Spleen (tissue), 11 donors: ENCODE measurements at regions not wholly inside any gene's neighbourhood (a gene's known extent, or its start where the extent isn't known, plus 50 kb on each side); places are given as distances from the start of the nearest gene placed in this dataset.

Source experiments
- DNase-seq: peaks from one replicate; pipeline ENCODE4 v3.0.0-alpha.2; 2020
- H3K27ac ChIP-seq, 8 donors: fragments of 200-600 bp; sonication (generic) in 7 of 8; 1 replicate in 4 of 8; 2 replicates in 4 of 8; pipeline versions ENCODE4 v1.5.0 to v1.8.0; 2016 to 2021; ENCODE audit warnings: inconsistent platforms in 4 of 8, mild to moderate bottlenecking in 4 of 8, moderate library complexity in 1 of 8
- H3K27me3 ChIP-seq, 7 donors: fragments of 200-600 bp; sonication (generic) in 6 of 7; replicated peaks in 1 of 7; 1 replicate in 4 of 7; 2 replicates in 3 of 7; pipeline versions ENCODE4 v1.5.0 to v1.8.0; 2016 to 2021; ENCODE audit warnings: inconsistent platforms in 3 of 7, mild to moderate bottlenecking in 1 of 7
- H3K36me3 ChIP-seq, 6 donors: fragments of 200-600 bp; sonication (generic) in 5 of 6; 1 replicate in 4 of 6; 2 replicates in 2 of 6; pipeline versions ENCODE4 v1.5.0 to v1.8.0; 2016 to 2021; ENCODE audit warnings: inconsistent platforms in 2 of 6
- H3K4me1 ChIP-seq, 6 donors: fragments of 200-600 bp; sonication (generic) in 5 of 6; 1 replicate in 3 of 6; 2 replicates in 3 of 6; pipeline versions ENCODE4 v1.5.0 to v1.8.0; 2016 to 2021; ENCODE audit warnings: inconsistent platforms in 3 of 6
- H3K4me3 ChIP-seq, 8 donors: fragments of 200-600 bp; sonication (generic) in 7 of 8; 1 replicate in 4 of 8; 2 replicates in 4 of 8; pipeline versions ENCODE4 v1.5.0 to v1.8.0; 2016 to 2021; ENCODE audit warnings: inconsistent platforms in 4 of 8, mild to moderate bottlenecking in 4 of 8, moderate library complexity in 2 of 8
- H3K9me3 ChIP-seq, 8 donors: fragments of 200-600 bp; sonication (generic) in 7 of 8; 1 replicate in 4 of 8; 2 replicates in 4 of 8; pipeline versions ENCODE4 v1.5.0 to v1.8.0; 2016 to 2021; ENCODE audit warnings: inconsistent platforms in 4 of 8
- POLR2A ChIP-seq, 3 donors: fragments of 450-650 bp; IDR thresholded peaks; one replicate each; pipeline ENCODE4 v1.5.1; 2017; ENCODE audit warnings: antibody characterized with exemption in 3 of 3, mild to moderate bottlenecking in 1 of 3
- POLR2AphosphoS5 ChIP-seq, 3 donors: sonication (generic); formaldehyde crosslinking; IDR thresholded peaks; one replicate each; pipeline ENCODE4 v1.5.1; 2017; ENCODE audit warnings: antibody characterized with exemption in 3 of 3
- WGBS, 5 donors: extraction: QIAGEN DNeasy Blood & Tissue Kit in 3 of 5; methylation state at CpG; one replicate each; pipeline versions ENCODE4 v1.1.5 to v1.1.7; 2013 to 2018; 5-methylcytosine and 5-hydroxymethylcytosine counted together
- intact Hi-C: fragments of 100-400 bp; cut with DNase I; formaldehyde crosslinking; loops from one replicate; pipeline ENCODE4 v1.15.0; 2023; ENCODE audit warnings: low total_unique reads
- TF ChIP-seq, protein P1 (sequence below), 11 experiments: fragments of 200-600 bp in 7 of 11; fragments of 450-650 bp in 4 of 11; sonication (generic) in 4 of 11; IDR thresholded peaks in 8 of 11; conservative IDR thresholded peaks in 3 of 11; 1 replicate in 7 of 11; 2 replicates in 4 of 11; pipeline versions ENCODE4 v1.4.0 to v1.8.0; 2016 to 2021; ENCODE audit warnings: antibody characterized with exemption in 11 of 11, inconsistent platforms in 4 of 11, mild to moderate bottlenecking in 1 of 11
- donor health status: healthy with polysubstance abuse.
- donor health status: DM: no; HTN: no; CAD: no; lungs with moderate emphysema.
- donor health status: DM: no; HTN: no; CAD: no.
- donor health status: Bipolar disorder and iron deficiency.
- donor health status: healthy.
- donor health status: DM: no; HTN: no; CAD: no.
- donor health status: DM: yes; HTN: yes; CAD: no.

DNA sequence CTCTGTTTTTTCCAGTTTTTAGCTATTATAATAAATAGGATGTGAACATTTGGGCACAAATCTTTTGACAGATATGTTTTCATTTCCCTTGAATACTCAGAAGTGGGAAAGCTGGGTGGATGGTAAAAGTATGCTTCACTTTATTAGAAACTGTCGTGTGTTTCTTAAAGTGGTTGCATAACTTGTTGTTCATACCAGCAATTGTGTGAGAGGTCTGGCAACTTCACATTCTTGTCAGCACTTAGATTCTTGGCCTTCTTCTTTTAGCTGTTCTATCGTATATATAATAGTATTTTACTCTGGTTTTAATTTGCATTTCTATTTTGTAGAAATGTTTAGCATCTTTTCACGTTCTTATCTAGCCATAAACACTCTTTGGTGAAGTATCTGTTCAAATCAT is 894.4 kb downstream of the KCNMA1 start:
- Histone ChIP-seq H3K4me1 (no peaks in the 10 kb centered on the region), H3K4me3 (no peak overlapping the region), H3K36me3 (no peaks in the 10 kb centered on the region), H3K27me3 (no peaks in the 10 kb centered on the region), H3K27ac (no peak overlapping the region), H3K9me3 (no peaks in the 10 kb centered on the region)
- 47 to 72% (median 68%) methylated on average over 3 of the region's 3 CpGs for WGBS, 5 donors
- TF ChIP-seq, protein P1, sequence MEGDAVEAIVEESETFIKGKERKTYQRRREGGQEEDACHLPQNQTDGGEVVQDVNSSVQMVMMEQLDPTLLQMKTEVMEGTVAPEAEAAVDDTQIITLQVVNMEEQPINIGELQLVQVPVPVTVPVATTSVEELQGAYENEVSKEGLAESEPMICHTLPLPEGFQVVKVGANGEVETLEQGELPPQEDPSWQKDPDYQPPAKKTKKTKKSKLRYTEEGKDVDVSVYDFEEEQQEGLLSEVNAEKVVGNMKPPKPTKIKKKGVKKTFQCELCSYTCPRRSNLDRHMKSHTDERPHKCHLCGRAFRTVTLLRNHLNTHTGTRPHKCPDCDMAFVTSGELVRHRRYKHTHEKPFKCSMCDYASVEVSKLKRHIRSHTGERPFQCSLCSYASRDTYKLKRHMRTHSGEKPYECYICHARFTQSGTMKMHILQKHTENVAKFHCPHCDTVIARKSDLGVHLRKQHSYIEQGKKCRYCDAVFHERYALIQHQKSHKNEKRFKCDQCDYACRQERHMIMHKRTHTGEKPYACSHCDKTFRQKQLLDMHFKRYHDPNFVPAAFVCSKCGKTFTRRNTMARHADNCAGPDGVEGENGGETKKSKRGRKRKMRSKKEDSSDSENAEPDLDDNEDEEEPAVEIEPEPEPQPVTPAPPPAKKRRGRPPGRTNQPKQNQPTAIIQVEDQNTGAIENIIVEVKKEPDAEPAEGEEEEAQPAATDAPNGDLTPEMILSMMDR (IDR thresholded peaks at IDR 0.05 in 8 of 11, conservative IDR thresholded peaks at IDR 0.05 in 3 of 11), result no peak
- TF ChIP-seq POLR2A (IDR thresholded peaks at IDR 0.05), result no peak
- intact Hi-C loops, result no loop called here
- no peak for DNase-seq

DNA sequence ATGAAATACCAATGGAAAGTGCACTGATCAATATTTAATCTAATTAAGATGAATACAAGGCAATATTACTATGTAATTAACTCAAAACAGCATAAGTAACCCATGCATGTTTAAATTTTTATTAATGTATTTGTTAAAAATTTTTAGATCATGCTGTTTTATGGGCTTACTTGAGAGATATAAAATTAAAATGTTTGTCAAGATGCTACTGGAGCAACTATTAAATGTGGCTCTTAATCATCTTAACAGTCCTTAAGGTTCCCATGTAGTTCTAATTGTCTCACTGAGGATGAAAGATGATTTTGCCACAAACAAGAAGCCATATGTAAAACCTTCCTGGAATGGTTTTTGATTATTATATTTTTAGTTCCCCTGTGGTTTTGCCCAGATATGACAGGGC is 897.1 kb downstream of the KCNMA1 start:
- DNase-seq, result no peak
- Histone ChIP-seq H3K27me3 (no peaks in the 10 kb centered on the region), H3K4me3 (no peak overlapping the region), H3K9me3 (no peaks in the 10 kb centered on the region), H3K27ac (no peak overlapping the region), H3K36me3 (no peaks in the 10 kb centered on the region), H3K4me1 (no peaks in the 10 kb centered on the region)
- TF ChIP-seq, protein P1 (IDR thresholded peaks at IDR 0.05 in 8 of 11, conservative IDR thresholded peaks at IDR 0.05 in 3 of 11), result no peak
- TF ChIP-seq POLR2AphosphoS5 (IDR thresholded peaks at IDR 0.05) (no peak), POLR2A (IDR thresholded peaks at IDR 0.05) (no peak)
- intact Hi-C loops, result no loop called here

DNA sequence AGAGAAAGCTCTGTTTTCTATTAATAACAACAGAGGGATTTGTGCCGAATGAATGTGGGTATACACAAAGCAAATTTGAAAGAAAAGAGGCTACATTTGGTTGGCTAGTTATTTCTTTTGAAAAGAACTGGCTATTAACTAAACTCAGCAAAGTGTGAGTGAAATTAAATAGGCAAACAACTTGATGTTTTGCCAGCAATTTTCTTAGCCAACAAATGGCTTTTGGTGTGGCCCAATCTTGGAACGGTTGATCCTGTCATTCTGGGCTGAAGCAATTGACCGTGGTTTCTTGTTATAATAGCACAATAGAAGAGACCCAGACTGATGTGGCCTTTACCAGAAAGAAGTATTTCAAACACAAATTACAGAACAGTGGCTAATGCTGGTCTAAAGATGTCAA is 898.6 kb downstream of the KCNMA1 start:
- TF ChIP-seq, protein P1 (IDR thresholded peaks at IDR 0.05 in 8 of 11, conservative IDR thresholded peaks at IDR 0.05 in 3 of 11), result no peak
- TF ChIP-seq POLR2AphosphoS5 (IDR thresholded peaks at IDR 0.05), result no peak
- TF ChIP-seq POLR2A (IDR thresholded peaks at IDR 0.05), result no peak
- Histone ChIP-seq H3K4me1 (no peaks in the 10 kb centered on the region), H3K27ac (no peak overlapping the region), H3K36me3 (no peaks in the 10 kb centered on the region), H3K9me3 (no peaks in the 10 kb centered on the region), H3K27me3 (no peaks in the 10 kb centered on the region), H3K4me3 (no peak overlapping the region)
- DNase-seq, result no peak
- 84 to 91% (median 88%) methylated on average over 3 of the region's 3 CpGs for WGBS, 5 donors
- intact Hi-C loops, result no loop called here

DNA sequence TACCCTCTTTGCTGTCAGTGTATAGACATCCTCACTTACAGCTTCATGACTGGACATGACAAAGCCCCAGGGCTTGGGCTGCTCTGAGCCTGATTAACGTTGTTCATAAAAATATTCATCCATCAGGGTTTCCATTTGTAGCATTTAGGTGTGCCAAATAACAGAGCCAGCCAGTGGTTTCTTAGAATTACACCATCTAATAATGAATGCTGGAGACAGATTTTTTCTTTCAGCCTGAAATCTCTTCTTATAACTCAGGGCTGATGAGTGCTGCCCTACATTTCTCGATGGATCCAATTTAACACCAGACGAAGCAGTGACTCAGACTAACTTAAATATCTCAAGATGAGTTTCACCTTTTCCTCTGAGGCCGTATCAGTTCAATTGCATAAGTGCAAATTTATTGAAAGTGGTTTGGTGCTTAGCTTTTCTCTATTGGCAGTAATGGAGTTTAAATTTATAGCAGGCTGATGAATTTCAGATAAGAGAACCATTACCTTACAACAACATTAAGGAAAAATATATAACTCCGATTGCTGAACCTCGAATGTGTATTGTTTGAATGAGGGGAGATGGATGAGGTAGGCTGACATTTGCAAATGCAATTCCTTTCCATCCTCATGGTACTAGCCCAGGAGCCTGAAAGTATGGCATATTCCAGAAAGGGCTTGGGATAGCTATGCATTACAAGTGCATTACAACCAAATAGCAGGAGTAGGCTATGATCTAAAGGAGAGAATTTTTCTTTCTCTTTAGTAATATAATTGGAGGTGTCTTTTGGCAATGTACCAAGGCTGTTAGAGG is 900.6 kb downstream of the KCNMA1 start:
- Histone ChIP-seq H3K27ac (no peak overlapping the region), H3K27me3 (no peaks in the 10 kb centered on the region), H3K9me3 (peaks cover 0 to 7% (median 1%) of the 10 kb centered on the region in 8 donors), H3K36me3 (no peaks in the 10 kb centered on the region), H3K4me3 (no peak overlapping the region), H3K4me1 (no peaks in the 10 kb centered on the region)
- WGBS, 5 donors, result 71 to 83% (median 80%) methylated on average over 6 of the region's 6 CpGs
- intact Hi-C loops, result no loop called here
- no peak for DNase-seq
- TF ChIP-seq POLR2A (IDR thresholded peaks at IDR 0.05), result no peak
- TF ChIP-seq, protein P1 (IDR thresholded peaks at IDR 0.05 in 8 of 11, conservative IDR thresholded peaks at IDR 0.05 in 3 of 11), result no peak
- TF ChIP-seq POLR2AphosphoS5 (IDR thresholded peaks at IDR 0.05), result no peak
